HG03442 (cell line): ENCODE measurements at regions not wholly inside any gene's neighbourhood (a gene's known extent, or its start where the extent isn't known, plus 50 kb on each side); places are given as distances from the start of the nearest gene placed in this dataset.
"Not testable (repeated sequence)": the region's sequence is repeated elsewhere in the genome, so short reads cannot be mapped to it uniquely, and the experiment has no call there.

Experiments
- ATAC-seq: cut with Tn5 transposase; IDR thresholded peaks from one replicate; pipeline ENCODE4 v1.9.1; 2021; ENCODE audit warnings: mild to moderate bottlenecking, moderate library complexity; ENCODE audit not compliant: unreplicated experiment

GRCh38 chr7:89761173-89761572 lies 393.1 kb upstream of the STEAP1 start:
- no peak for ATAC-seq

- no peak for ATAC-seq
These were observed 384.1 kb upstream of the STEAP1 start for GRCh38 chr7:89770161-89770560.

DNA sequence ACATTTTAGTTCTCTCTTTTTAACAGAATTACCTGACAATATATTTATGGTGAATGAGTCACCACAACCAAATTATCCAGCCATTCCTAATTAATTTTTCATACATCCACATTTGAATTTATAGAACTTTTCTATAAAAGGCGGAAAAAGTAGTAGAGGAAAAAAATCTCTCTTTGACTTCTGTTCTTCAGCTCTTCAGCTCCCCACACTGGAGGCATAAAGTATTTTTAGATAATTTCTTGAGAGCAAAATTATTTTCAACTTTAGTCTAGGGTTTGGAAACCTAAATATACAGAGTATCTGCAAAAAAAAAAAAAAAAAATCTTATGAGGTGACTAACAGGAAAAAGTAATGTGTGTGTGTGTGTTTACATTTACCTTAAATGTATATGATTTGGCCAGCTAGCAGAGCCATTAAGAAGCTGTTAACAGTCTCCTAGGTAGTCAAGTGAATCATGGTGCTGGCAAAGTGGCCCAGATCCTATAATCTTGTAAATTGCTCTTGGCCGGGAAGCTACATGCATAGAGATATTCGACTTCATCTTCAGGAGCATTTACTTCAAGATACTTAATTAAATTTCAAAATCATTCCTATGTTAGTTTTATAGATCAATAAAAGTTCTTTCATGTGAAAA lies 383.1 kb upstream of the STEAP1 start:
- ATAC-seq = no peak

- no peak for ATAC-seq
These were observed 382.0 kb upstream of the STEAP1 start for GRCh38 chr7:89772276-89772675.

DNA sequence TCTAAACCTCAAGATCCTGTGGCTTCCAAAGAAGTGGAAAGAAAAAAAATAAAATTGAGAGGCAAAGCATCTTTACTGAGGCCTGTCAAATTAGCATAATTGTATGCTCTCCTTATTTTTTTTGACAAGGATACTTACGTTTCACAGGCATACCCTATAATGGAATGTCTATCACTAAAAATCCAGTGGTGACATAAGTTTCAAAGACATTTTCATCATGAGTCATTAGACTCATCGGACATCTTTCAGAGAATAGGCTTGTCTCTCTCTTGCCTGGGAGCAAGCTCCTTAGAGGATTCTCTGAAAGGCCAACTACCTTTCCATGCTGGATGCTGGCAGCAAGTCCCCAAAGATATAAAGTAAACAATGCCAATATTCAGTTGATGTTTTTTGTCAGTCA lies 380.7 kb upstream of the STEAP1 start:
- no peak for ATAC-seq

GRCh38 chr7:89775459-89775858 lies 378.8 kb upstream of the STEAP1 start:
- ATAC-seq = no peak

GRCh38 chr7:89776980-89777379 lies 377.3 kb upstream of the STEAP1 start:
- no peak for ATAC-seq

- no peak for ATAC-seq
These were observed 376.8 kb upstream of the STEAP1 start for GRCh38 chr7:89777499-89777898.

GRCh38 chr7:89780291-89780690 lies 374.0 kb upstream of the STEAP1 start:
- no peak for ATAC-seq

DNA sequence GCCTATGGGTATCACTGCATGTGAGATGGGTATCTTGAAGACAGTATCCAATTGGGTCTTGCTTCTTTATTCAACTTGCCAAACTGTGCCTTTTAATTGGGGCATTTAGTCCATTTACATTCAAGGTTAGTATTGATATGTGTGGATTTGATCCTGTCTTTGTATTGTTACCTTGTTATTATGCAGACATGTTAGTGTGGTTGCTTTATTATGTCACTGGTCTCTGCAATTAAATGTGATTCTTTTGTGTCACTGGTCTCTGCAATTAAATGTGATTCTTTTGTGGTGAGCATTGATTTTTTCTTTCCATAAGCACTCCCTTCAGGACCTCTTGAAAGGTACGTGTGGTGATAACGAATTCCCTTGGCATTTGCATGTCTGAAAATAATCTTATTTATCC lies 357.8 kb upstream of the STEAP1 start:
- no peak for ATAC-seq

- no peak for ATAC-seq
These were observed 356.2 kb upstream of the STEAP1 start for GRCh38 chr7:89797965-89798598.

GRCh38 chr7:89798599-89798996 lies 355.7 kb upstream of the STEAP1 start:
- ATAC-seq = no peak

- ATAC-seq = no peak
These were observed 353.5 kb upstream of the STEAP1 start for GRCh38 chr7:89800761-89801160.

GRCh38 chr7:89809291-89809690 lies 345.0 kb upstream of the STEAP1 start:
- no peak for ATAC-seq

DNA sequence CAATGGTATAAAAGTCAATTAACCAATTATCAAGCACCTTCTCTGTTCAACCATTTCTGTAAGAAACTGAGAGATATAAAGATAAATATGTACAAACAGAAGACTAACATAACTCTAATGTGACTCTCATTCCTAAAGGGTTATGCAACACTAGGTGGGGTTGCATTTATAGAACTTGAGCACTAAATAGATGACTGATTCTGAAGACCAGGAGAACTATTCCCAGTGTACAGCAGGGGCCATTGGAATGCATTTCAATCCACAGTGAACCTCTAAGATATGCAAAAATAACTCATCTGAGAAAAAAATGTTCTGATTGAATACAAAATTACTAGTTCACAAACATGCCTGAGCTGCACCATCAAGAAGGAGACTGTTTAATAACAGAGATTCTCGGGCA lies 341.2 kb upstream of the STEAP1 start:
- no peak for ATAC-seq

- ATAC-seq = no peak
These were observed 328.1 kb upstream of the STEAP1 start for GRCh38 chr7:89826121-89826520.

GRCh38 chr7:89826557-89826956 lies 327.7 kb upstream of the STEAP1 start:
- ATAC-seq = no peak

DNA sequence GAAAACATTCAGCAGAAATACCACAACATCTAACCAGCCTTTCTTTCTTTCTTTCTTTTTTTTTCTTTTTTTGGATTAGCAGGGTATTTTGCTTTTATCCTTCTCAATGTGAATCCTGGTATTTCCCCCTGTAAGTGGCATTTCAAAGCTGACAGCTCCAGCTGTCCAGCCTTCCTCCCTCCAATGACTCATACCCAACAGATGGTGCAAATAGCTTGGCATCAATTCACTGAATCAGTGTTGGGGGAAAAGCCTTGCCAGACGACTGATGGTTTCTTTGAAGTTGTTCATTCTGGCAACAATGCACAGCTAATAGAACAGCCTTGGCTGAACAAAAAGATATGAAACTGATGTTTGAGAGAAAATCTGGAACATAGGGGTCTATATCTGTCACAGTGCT lies 316.8 kb upstream of the STEAP1 start:
- ATAC-seq = no peak

DNA sequence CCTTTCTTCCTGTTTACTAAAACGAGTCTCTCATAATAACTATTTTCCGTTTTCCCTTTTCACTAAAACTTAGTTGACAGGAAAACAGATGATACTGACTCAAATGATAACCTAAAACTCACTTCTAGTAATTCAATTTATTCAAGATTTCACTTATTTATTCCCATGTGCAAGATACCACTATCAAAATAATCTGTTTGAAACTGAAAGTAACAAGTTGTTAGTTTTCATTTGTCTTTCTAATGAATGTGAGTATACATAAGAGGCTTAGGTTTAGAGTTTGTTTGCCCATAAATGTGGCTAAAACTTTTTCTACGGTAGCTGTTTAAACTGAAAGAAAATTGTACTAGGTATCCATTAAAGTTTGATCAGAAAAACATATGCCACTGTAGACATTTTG lies 314.9 kb upstream of the STEAP1 start:
- ATAC-seq = no peak

DNA sequence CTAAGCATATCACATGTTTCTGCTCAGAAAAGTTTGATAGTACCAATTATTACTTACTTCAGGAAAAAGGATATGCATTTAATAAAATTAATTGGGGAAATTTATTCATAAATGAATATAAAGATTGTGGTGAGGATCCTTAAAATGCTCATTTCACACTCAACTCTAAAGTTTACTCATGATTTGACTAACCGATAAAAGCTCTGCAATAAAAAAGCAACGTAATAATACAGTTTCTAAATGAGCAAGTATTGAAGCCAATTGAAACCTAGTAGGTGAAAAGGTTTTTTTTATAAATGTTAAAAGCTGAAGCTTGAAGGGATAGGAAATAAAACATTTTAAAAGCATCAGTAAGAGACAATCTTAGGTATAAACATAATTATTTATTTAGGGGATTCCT lies 308.3 kb upstream of the STEAP1 start:
- no peak for ATAC-seq

- ATAC-seq = no peak
These were observed 305.2 kb upstream of the STEAP1 start for GRCh38 chr7:89849052-89849451.

DNA sequence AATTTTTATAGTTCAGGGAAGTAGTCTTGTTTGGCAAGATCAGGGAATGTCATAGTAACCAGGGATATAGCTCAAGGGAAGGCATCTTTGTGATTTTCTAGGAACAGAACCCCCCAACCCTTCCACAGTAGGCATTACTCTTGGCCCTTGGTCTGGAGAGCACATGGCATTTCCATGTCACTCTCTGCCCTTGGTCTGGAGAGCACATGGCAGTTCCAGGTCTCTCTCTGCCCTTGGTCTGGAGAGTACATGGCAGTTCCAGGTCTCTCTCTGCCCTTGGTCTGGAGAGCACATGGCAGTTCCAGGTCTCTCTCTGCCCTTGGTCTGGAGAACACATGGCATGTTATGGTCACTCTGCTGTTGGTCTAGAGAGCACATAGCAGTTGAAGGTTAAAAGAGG lies 297.2 kb upstream of the STEAP1 start:
- not testable (repeated sequence) for ATAC-seq

DNA sequence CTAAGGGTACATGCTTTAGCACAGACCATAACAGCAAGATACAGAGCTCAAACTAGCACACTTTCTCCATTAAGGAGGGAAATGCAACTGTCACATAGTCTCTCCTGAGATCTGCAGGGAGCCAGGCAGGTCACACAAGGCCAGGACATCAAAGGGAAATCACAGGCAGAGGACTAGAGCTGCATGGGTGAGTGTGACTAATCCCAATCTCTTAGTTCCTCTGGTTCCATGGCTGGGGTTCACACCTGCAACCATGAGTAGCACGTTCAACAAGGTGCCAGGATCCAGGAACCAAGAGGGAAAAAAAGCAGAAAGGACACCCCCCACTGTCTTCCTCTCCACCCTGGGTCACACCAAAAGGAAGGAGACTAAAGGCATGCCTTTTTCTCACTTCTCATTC lies 296.5 kb upstream of the STEAP1 start:
- ATAC-seq = no peak
